Keratinocyte (primary cell): ENCODE measurements at regions not wholly inside any gene's neighbourhood (a gene's known extent, or its start where the extent isn't known, plus 50 kb on each side); places are given as distances from the start of the nearest gene placed in this dataset.

Experiments used
- DNase-seq: peaks from one replicate; pipeline ENCODE4 v3.0.0-alpha.2; 2011; ENCODE audit warnings: low read depth, missing footprints, low spot score
- FAIRE-seq: peaks from 2 replicates; lab custom pipeline; 2011; peaks lifted over from hg19 to GRCh38; lab: Jason Lieb, UNC
- H2AFZ ChIP-seq: 2 replicates; pipeline ENCODE4 v1.6.0; 2012; ENCODE audit warnings: low read length, control low read depth, inconsistent platforms; ENCODE audit not compliant: control insufficient read depth
- H3K27ac ChIP-seq: 2 replicates; pipeline ENCODE4 v1.5.1; 2011; ENCODE audit warnings: low read length; ENCODE audit not compliant: control insufficient read depth, insufficient read depth
- H3K27me3 ChIP-seq: 3 replicates; pipeline ENCODE4 v1.6.0; 2011; ENCODE audit warnings: low read length; ENCODE audit not compliant: control insufficient read depth, insufficient read depth; ENCODE audit errors: extremely low read depth
- H3K36me3 ChIP-seq, 2 experiments: 2 replicates in 1 of 2; 3 replicates in 1 of 2; pipeline ENCODE4 v1.5.1; 2011; ENCODE audit warnings: low read length in 2 of 2, mild to moderate bottlenecking in 1 of 2; ENCODE audit not compliant: control insufficient read depth in 2 of 2, insufficient read depth in 2 of 2; ENCODE audit errors: extremely low read depth in 1 of 2
- H3K4me1 ChIP-seq: 3 replicates; pipeline ENCODE4 v1.5.1; 2011; ENCODE audit warnings: low read length; ENCODE audit not compliant: control insufficient read depth, insufficient read depth; ENCODE audit errors: extremely low read depth
- H3K4me2 ChIP-seq: 3 replicates; pipeline ENCODE4 v1.6.0; 2011; ENCODE audit warnings: low read depth, low read length; ENCODE audit not compliant: control insufficient read depth, insufficient read depth; ENCODE audit errors: extremely low read depth
- H3K4me3 ChIP-seq, 3 experiments: fragments of 200-600 bp in 1 of 3; sonication (generic) in 1 of 3; 2 replicates in 2 of 3; 3 replicates in 1 of 3; pipeline ENCODE4 v1.5.1; 2011 to 2016; ENCODE audit warnings: low read length in 3 of 3, mild to moderate bottlenecking in 3 of 3, control low read depth in 2 of 3, inconsistent platforms in 1 of 3, low read depth in 1 of 3, mixed read lengths in 1 of 3, mixed run types in 1 of 3, moderate library complexity in 1 of 3; ENCODE audit not compliant: control insufficient read depth in 2 of 3, insufficient read depth in 2 of 3; ENCODE audit errors: extremely low read depth in 1 of 3
- H3K79me2 ChIP-seq: 2 replicates; pipeline ENCODE4 v1.6.0; 2012; ENCODE audit warnings: low read length; ENCODE audit not compliant: control insufficient read depth, insufficient read depth
- H3K9ac ChIP-seq: 3 replicates; pipeline ENCODE4 v1.6.0; 2011; ENCODE audit warnings: low read length; ENCODE audit not compliant: control insufficient read depth, insufficient read depth; ENCODE audit errors: extremely low read depth
- H3K9me1 ChIP-seq: 3 replicates; pipeline ENCODE4 v1.6.0; 2011; ENCODE audit warnings: low read length; ENCODE audit not compliant: control insufficient read depth, insufficient read depth; ENCODE audit errors: extremely low read depth
- H3K9me3 ChIP-seq: 2 replicates; pipeline ENCODE4 v1.5.1; 2012; ENCODE audit warnings: low read depth, low read length; ENCODE audit not compliant: control insufficient read depth
- H4K20me1 ChIP-seq: 3 replicates; pipeline ENCODE4 v1.6.0; 2011; ENCODE audit warnings: low read length; ENCODE audit not compliant: control insufficient read depth, insufficient read depth; ENCODE audit errors: extremely low read depth
- CTCF ChIP-seq, 3 experiments: IDR thresholded peaks in 1 of 3; conservative IDR thresholded peaks in 1 of 3; optimal IDR thresholded peaks in 1 of 3; 2 replicates in 2 of 3; 3 replicates in 1 of 3; pipeline versions ENCODE3 to v1.5.1; 2011; ENCODE audit warnings: low read length in 3 of 3, mild to moderate bottlenecking in 3 of 3, moderate library complexity in 2 of 3, control low read depth in 1 of 3, inconsistent platforms in 1 of 3; ENCODE audit not compliant: insufficient read depth in 2 of 3; ENCODE audit errors: extremely low read depth in 1 of 3
- EZH2 ChIP-seq: IDR thresholded peaks from one replicate; pipeline ENCODE4 v1.6.1; 2012; ENCODE audit warnings: inconsistent platforms, mild to moderate bottlenecking, low read length, moderate library complexity
- dilution Hi-C: fragments of 300-500 bp; cut with MboI; formaldehyde crosslinking; loops from one replicate; pipeline ENCODE4 v1.7.0; 2020; ENCODE audit warnings: low sequenced_read_pairs; ENCODE audit not compliant: extremely low pct_ligation_motif_present

GRCh38 chr10:128943111-128943510 is 523.9 kb upstream of the MGMT start:
- TF ChIP-seq EZH2 (no peak), CTCF (optimal IDR thresholded peaks at IDR 0.05 in 1 of 3, IDR thresholded peaks at IDR 0.05 in 1 of 3, conservative IDR thresholded peaks at IDR 0.05 in 1 of 3; ENCODE audit: extremely low read depth in 1 of 3, insufficient read depth in 2 of 3, low read length in 3 of 3) (no peak)
- Histone ChIP-seq H3K9me3 (peaks cover 12% of the 10 kb centered on the region), H3K4me3 (no peak overlapping the region), H3K9ac (no peak overlapping the region), H3K79me2 (no peaks in the 10 kb centered on the region), H3K4me1 (no peaks in the 10 kb centered on the region), H3K9me1 (no peaks in the 10 kb centered on the region), H4K20me1 (no peaks in the 10 kb centered on the region), H3K36me3 (no peaks in the 10 kb centered on the region), H3K27me3 (no peaks in the 10 kb centered on the region), H3K27ac (no peak overlapping the region), H2AFZ (no peak overlapping the region), H3K4me2 (no peak overlapping the region)
- DNase-seq (no peak), FAIRE-seq (no peak)
- dilution Hi-C loops: no loop called here

GRCh38 chr10:128945398-128945797 is 521.6 kb upstream of the MGMT start:
- Histone ChIP-seq H3K27me3 (no peaks in the 10 kb centered on the region), H3K36me3 (no peaks in the 10 kb centered on the region), H3K4me2 (no peak overlapping the region), H3K9me1 (no peaks in the 10 kb centered on the region), H4K20me1 (no peaks in the 10 kb centered on the region), H3K4me1 (no peaks in the 10 kb centered on the region), H2AFZ (no peak overlapping the region), H3K9ac (no peak overlapping the region), H3K27ac (no peak overlapping the region), H3K9me3 (peaks cover 16% of the 10 kb centered on the region), H3K79me2 (no peaks in the 10 kb centered on the region), H3K4me3 (no peak overlapping the region)
- dilution Hi-C loops: no loop called here
- TF ChIP-seq CTCF (optimal IDR thresholded peaks at IDR 0.05 in 1 of 3, IDR thresholded peaks at IDR 0.05 in 1 of 3, conservative IDR thresholded peaks at IDR 0.05 in 1 of 3; ENCODE audit: extremely low read depth in 1 of 3, insufficient read depth in 2 of 3, low read length in 3 of 3) (no peak), EZH2 (no peak)
- DNase-seq: no peak
- no peak for FAIRE-seq
